Ishikawa (cell line): ENCODE measurements at regions not wholly inside any gene's neighbourhood (a gene's known extent, or its start where the extent isn't known, plus 50 kb on each side); places are given as distances from the start of the nearest gene placed in this dataset.

Experiments used
- CEBPB ChIP-seq: IDR thresholded peaks from 2 replicates; pipeline ENCODE4 v1.6.1; 2012
- RAD21 ChIP-seq: IDR thresholded peaks from 2 replicates; pipeline ENCODE4 v1.6.1; 2012; ENCODE audit warnings: low read depth

DNA sequence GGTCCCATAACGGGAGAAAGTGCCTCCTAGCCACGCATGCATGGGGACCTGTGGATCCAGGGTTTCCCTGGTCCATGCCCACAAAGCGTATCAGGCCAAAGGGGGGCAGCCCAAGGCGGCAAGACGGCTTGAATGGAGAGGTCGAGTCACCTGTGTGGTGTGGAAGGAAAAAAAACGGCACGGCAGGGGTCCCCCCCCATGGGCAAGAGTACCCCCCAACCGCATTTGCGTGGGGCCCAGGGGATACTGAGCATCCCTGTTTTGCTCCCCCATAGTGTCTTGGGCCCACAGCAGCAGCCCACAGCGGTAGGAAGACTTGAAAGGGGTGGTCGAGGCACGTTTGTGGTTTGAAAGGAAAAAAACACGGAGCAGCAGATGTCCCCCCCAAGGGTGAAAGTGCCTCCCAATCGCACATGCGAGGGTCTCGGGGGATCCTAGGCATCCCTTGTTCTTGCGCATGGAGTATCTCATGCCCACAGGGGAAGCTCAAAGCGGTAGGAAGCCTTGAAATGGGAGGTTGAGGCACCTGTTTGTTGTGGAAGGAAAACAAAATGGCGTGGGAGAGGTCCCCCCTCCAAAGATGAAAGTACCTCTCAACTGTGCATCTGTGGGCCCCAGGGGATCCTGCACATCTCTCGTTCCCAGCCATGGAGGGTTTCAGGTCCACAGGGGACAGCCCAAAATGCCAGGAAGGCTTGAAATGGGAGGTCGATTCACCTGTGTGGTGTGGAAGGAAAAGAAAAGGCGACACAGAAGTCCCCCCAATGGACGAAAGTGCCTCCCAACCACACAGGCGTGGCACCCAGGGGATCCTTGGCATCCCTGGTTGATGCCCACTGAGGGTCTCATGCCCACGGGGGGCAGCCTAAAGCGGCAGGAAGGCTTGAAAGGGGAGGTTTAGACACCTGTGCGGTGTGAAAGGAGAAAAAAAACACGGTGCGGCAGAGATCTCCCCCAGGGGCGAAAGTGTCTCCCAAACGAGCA, 577.5 kb downstream of the ALG10 start:
- no peak for TF ChIP-seq CEBPB
- TF ChIP-seq RAD21: no peak
